CMK (cell line): ENCODE measurements at regions not wholly inside any gene's neighbourhood (a gene's known extent, or its start where the extent isn't known, plus 50 kb on each side); places are given as distances from the start of the nearest gene placed in this dataset.

Experiments used
- DNase-seq: peaks from one replicate; pipeline ENCODE4 v3.0.0-alpha.2; 2010; ENCODE audit warnings: low read depth

GRCh38 chr14:71672596-71672995 lies 259.6 kb upstream of the RGS6 start:
- no peak for DNase-seq

GRCh38 chr14:71675126-71675899 lies 256.9 kb upstream of the RGS6 start:
- DNase-seq, result no peak

GRCh38 chr14:71675900-71676287 lies 256.3 kb upstream of the RGS6 start:
- DNase-seq, result no peak

GRCh38 chr14:71680736-71681387 lies 251.4 kb upstream of the RGS6 start:
- DNase-seq, result no peak

GRCh38 chr14:71682337-71682736 lies 249.9 kb upstream of the RGS6 start:
- no peak for DNase-seq

GRCh38 chr14:71684323-71684722 lies 247.9 kb upstream of the RGS6 start:
- DNase-seq, result no peak

- no peak for DNase-seq
Observed at GRCh38 chr14:71686677-71687076, 245.6 kb upstream of the RGS6 start.

GRCh38 chr14:71687166-71687831 lies 244.9 kb upstream of the RGS6 start:
- no peak for DNase-seq

- DNase-seq, result no peak
Observed at GRCh38 chr14:71688576-71688975, 243.7 kb upstream of the RGS6 start.

- DNase-seq, result no peak
Observed at GRCh38 chr14:71690478-71690877, 241.8 kb upstream of the RGS6 start.

- DNase-seq, result no peak
Observed at GRCh38 chr14:71692496-71692895, 239.7 kb upstream of the RGS6 start.

- no peak for DNase-seq
Observed at GRCh38 chr14:71693381-71693780, 238.8 kb upstream of the RGS6 start.

- DNase-seq, result no peak
Observed at GRCh38 chr14:71694591-71695530, 237.4 kb upstream of the RGS6 start.

GRCh38 chr14:71695611-71696350 lies 236.4 kb upstream of the RGS6 start:
- DNase-seq, result no peak

GRCh38 chr14:71698027-71698426 lies 234.2 kb upstream of the RGS6 start:
- DNase-seq, result no peak

- DNase-seq, result no peak
Observed at GRCh38 chr14:71698673-71699072, 233.6 kb upstream of the RGS6 start.

- DNase-seq, result no peak
Observed at GRCh38 chr14:71701990-71702389, 230.2 kb upstream of the RGS6 start.

GRCh38 chr14:71702786-71703185 lies 229.4 kb upstream of the RGS6 start:
- no peak for DNase-seq

- DNase-seq, result no peak
Observed at GRCh38 chr14:71703477-71703876, 228.8 kb upstream of the RGS6 start.

GRCh38 chr14:71704210-71704609 lies 228.0 kb upstream of the RGS6 start:
- DNase-seq, result no peak

GRCh38 chr14:71705460-71705859 lies 226.8 kb upstream of the RGS6 start:
- DNase-seq, result no peak
